ENCODE measurements at regions not wholly inside any gene's neighbourhood (a gene's known extent, or its start where the extent isn't known, plus 50 kb on each side); places are given as distances from the start of the nearest gene placed in this dataset.

GRCh38 chr5:118236108-118236849 lies 752.1 kb downstream of the DTWD2 start:
- H3K36me3 ChIP-seq: no peaks in the 10 kb centered on the region
- TF ChIP-seq EP300 (IDR thresholded peaks at IDR 0.05) (no peak), CTCF (IDR thresholded peaks at IDR 0.05) (no peak), POLR2AphosphoS5 (IDR thresholded peaks at IDR 0.05) (no peak), POLR2A (IDR thresholded peaks at IDR 0.05) (no peak)
- no peak overlapping the region for H3K4me3 ChIP-seq
- WGBS, 2 donors (ENCODE audit: low coverage in 1 of 2): 89 to 92% methylated on average over 2 of the region's 2 CpGs
- no peak overlapping the region for H3K27ac ChIP-seq
- H3K27me3 ChIP-seq: no peaks in the 10 kb centered on the region
- H3K4me1 ChIP-seq: no peaks in the 10 kb centered on the region
- no peak for ATAC-seq
- H3K9me3 ChIP-seq: no peaks in the 10 kb centered on the region

- Histone ChIP-seq H3K4me3 (no peak overlapping the region), H3K27ac (no peak overlapping the region), H3K36me3 (no peaks in the 10 kb centered on the region), H3K4me1 (no peaks in the 10 kb centered on the region), H3K27me3 (no peaks in the 10 kb centered on the region), H3K9me3 (no peaks in the 10 kb centered on the region)
- TF ChIP-seq CTCF (IDR thresholded peaks at IDR 0.05) (no peak), POLR2A (IDR thresholded peaks at IDR 0.05) (no peak), POLR2AphosphoS5 (IDR thresholded peaks at IDR 0.05) (no peak), EP300 (IDR thresholded peaks at IDR 0.05) (no peak)
- 70 to 84% methylated on average over 4 of the region's 4 CpGs for WGBS, 2 donors (ENCODE audit: low coverage in 1 of 2)
- ATAC-seq: no peak
Measured at GRCh38 chr5:118233606-118234005, 754.7 kb downstream of the DTWD2 start.

- Histone ChIP-seq H3K36me3 (no peaks in the 10 kb centered on the region), H3K9me3 (no peaks in the 10 kb centered on the region), H3K27ac (no peak overlapping the region), H3K4me1 (no peaks in the 10 kb centered on the region), H3K4me3 (no peak overlapping the region), H3K27me3 (no peaks in the 10 kb centered on the region)
- ATAC-seq: no peak
- TF ChIP-seq CTCF (IDR thresholded peaks at IDR 0.05): no peak
- no peak for TF ChIP-seq POLR2A (IDR thresholded peaks at IDR 0.05)
- TF ChIP-seq POLR2AphosphoS5 (IDR thresholded peaks at IDR 0.05): no peak
- TF ChIP-seq EP300 (IDR thresholded peaks at IDR 0.05): no peak
- WGBS, 2 donors (ENCODE audit: low coverage in 1 of 2): 56 to 72% methylated on average over 2 of the region's 2 CpGs
Measured at GRCh38 chr5:118228489-118228888, 759.9 kb downstream of the DTWD2 start.

GRCh38 chr5:118224546-118224945 lies 763.8 kb downstream of the DTWD2 start:
- TF ChIP-seq POLR2AphosphoS5 (IDR thresholded peaks at IDR 0.05) (no peak), POLR2A (IDR thresholded peaks at IDR 0.05) (no peak), EP300 (IDR thresholded peaks at IDR 0.05) (no peak), CTCF (IDR thresholded peaks at IDR 0.05) (no peak)
- no peaks in the 10 kb centered on the region for H3K36me3 ChIP-seq
- 70 to 75% methylated on average over 2 to 3 of the region's 3 CpGs for WGBS, 2 donors (ENCODE audit: low coverage in 1 of 2)

GRCh38 chr5:118220556-118221195 lies 767.7 kb downstream of the DTWD2 start:
- no peaks in the 10 kb centered on the region for H3K27me3 ChIP-seq
- WGBS, 2 donors (ENCODE audit: low coverage in 1 of 2): 59 to 86% methylated on average over 1 to 2 of the region's 2 CpGs
- no peak overlapping the region for H3K27ac ChIP-seq
- H3K9me3 ChIP-seq: no peaks in the 10 kb centered on the region
- no peaks in the 10 kb centered on the region for H3K4me1 ChIP-seq
- TF ChIP-seq POLR2A (IDR thresholded peaks at IDR 0.05) (no peak), POLR2AphosphoS5 (IDR thresholded peaks at IDR 0.05) (no peak), EP300 (IDR thresholded peaks at IDR 0.05) (no peak), CTCF (IDR thresholded peaks at IDR 0.05) (no peak)
- H3K36me3 ChIP-seq: no peaks in the 10 kb centered on the region
- no peak for ATAC-seq
- no peak overlapping the region for H3K4me3 ChIP-seq

More at GRCh38 chr5:118224546-118224945, 763.8 kb downstream of the DTWD2 start:
- Histone ChIP-seq H3K27ac (no peak overlapping the region), H3K9me3 (no peaks in the 10 kb centered on the region), H3K4me3 (no peak overlapping the region), H3K27me3 (no peaks in the 10 kb centered on the region), H3K4me1 (no peaks in the 10 kb centered on the region)
- ATAC-seq: no peak
